ENCODE measurements at regions not wholly inside any gene's neighbourhood (a gene's known extent, or its start where the extent isn't known, plus 50 kb on each side); places are given as distances from the start of the nearest gene placed in this dataset.

GRCh38 chr10:47053081-47053798, 142.0 kb downstream of the PTPN20 start:
- no peak for DNase-seq (ENCODE audit: low read depth)

GRCh38 chr10:47054974-47055373, 143.7 kb downstream of the PTPN20 start:
- DNase-seq (ENCODE audit: low read depth) = no peak

- no peak for DNase-seq (ENCODE audit: low read depth)
These were observed 144.4 kb downstream of the PTPN20 start for GRCh38 chr10:47055386-47056246.

- DNase-seq (ENCODE audit: low read depth) = no peak
These were observed 145.0 kb downstream of the PTPN20 start for GRCh38 chr10:47056247-47056510.

- DNase-seq (ENCODE audit: low read depth) = no peak
These were observed 146.2 kb downstream of the PTPN20 start for GRCh38 chr10:47057471-47057870.

GRCh38 chr10:47058032-47058702, 146.9 kb downstream of the PTPN20 start:
- no peak for DNase-seq (ENCODE audit: low read depth)

GRCh38 chr10:47058961-47059391, 147.7 kb downstream of the PTPN20 start:
- no peak for DNase-seq (ENCODE audit: low read depth)

- DNase-seq (ENCODE audit: low read depth) = no peak
These were observed 148.5 kb downstream of the PTPN20 start for GRCh38 chr10:47059606-47060311.

- DNase-seq (ENCODE audit: low read depth) = no peak
These were observed 149.1 kb downstream of the PTPN20 start for GRCh38 chr10:47060356-47060755.

GRCh38 chr10:47060993-47061500, 149.8 kb downstream of the PTPN20 start:
- no peak for DNase-seq (ENCODE audit: low read depth)

- no peak for DNase-seq (ENCODE audit: low read depth)
These were observed 150.5 kb downstream of the PTPN20 start for GRCh38 chr10:47061776-47062175.

GRCh38 chr10:47062441-47063200, 151.4 kb downstream of the PTPN20 start:
- no peak for DNase-seq (ENCODE audit: low read depth)

GRCh38 chr10:47063858-47064257, 152.6 kb downstream of the PTPN20 start:
- no peak for DNase-seq (ENCODE audit: low read depth)

- no peak for DNase-seq (ENCODE audit: low read depth)
These were observed 154.7 kb downstream of the PTPN20 start for GRCh38 chr10:47065903-47066302.

GRCh38 chr10:47067949-47068940, 157.0 kb downstream of the PTPN20 start:
- no peak for DNase-seq (ENCODE audit: low read depth)

- no peak for DNase-seq (ENCODE audit: low read depth)
These were observed 159.3 kb downstream of the PTPN20 start for GRCh38 chr10:47070541-47070940.

- no peak for DNase-seq (ENCODE audit: low read depth)
These were observed 160.7 kb downstream of the PTPN20 start for GRCh38 chr10:47071891-47072290.

GRCh38 chr10:47073967-47074366, 162.7 kb downstream of the PTPN20 start:
- no peak for DNase-seq (ENCODE audit: low read depth)

- no peak for DNase-seq (ENCODE audit: low read depth)
These were observed 165.7 kb downstream of the PTPN20 start for GRCh38 chr10:47076949-47077361.

GRCh38 chr10:47077386-47077785, 166.2 kb downstream of the PTPN20 start:
- DNase-seq (ENCODE audit: low read depth) = no peak
